ENCODE measurements at regions not wholly inside any gene's neighbourhood (a gene's known extent, or its start where the extent isn't known, plus 50 kb on each side); places are given as distances from the start of the nearest gene placed in this dataset.

DNA sequence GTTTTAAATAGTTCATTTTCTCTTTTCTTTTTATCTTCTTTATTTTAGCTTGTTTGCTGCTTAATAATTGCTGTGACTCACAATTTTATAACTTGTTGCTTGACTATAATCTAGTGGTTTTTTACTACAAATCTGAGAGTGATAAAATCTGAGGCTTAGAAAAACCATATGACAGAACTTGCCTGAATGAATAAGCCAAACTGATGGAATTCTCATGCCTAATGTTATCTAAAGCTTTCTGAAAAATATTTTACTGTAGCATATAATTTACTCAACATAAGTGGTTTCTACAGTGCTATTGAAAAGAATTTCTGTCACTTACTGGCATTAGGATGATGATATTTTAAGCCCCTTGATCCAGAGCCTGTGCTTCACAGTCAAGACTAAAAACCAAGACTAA is 175.1 kb downstream of the VGLL3 start:
- H3K27ac ChIP-seq = no peak overlapping the region
- TF ChIP-seq, protein P1, sequence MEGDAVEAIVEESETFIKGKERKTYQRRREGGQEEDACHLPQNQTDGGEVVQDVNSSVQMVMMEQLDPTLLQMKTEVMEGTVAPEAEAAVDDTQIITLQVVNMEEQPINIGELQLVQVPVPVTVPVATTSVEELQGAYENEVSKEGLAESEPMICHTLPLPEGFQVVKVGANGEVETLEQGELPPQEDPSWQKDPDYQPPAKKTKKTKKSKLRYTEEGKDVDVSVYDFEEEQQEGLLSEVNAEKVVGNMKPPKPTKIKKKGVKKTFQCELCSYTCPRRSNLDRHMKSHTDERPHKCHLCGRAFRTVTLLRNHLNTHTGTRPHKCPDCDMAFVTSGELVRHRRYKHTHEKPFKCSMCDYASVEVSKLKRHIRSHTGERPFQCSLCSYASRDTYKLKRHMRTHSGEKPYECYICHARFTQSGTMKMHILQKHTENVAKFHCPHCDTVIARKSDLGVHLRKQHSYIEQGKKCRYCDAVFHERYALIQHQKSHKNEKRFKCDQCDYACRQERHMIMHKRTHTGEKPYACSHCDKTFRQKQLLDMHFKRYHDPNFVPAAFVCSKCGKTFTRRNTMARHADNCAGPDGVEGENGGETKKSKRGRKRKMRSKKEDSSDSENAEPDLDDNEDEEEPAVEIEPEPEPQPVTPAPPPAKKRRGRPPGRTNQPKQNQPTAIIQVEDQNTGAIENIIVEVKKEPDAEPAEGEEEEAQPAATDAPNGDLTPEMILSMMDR (conservative IDR thresholded peaks at IDR 0.05) = no peak
- no peak for TF ChIP-seq ZFX (IDR thresholded peaks at IDR 0.05)

DNA sequence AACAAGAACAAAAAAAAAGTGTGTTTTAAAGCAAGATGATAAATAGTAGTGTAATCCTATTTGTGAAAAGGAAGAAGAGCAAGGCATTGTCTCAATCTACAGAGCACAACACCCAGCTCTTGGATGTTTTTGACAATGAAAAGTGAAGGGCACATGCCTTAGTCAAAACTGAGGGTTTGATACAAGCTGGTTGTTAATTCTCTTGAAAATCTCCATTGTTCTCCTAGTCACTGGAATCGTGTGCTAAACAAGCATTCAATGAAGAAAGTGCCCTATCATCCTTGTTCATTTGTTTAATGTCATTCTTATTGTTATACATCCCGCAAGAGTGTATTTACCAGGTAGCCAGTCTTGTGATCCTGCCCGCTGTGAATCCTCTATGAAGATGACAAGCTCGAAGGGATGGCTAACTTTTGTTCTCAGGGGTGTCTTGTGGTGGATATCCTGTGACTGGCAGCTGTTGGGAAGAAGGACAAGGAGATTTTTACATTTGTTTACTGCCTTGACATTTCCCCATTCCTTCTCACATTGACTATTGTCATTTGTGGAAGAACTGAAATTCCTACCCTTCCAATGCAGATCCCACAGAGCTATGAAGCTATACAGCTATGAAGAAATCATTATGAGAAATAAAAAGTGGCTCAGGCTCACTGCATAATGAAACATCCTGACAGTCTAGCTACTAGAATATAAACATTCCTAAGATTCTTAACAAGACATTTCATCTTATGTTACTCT is 175.9 kb downstream of the VGLL3 start:
- H3K27ac ChIP-seq = no peak overlapping the region
- TF ChIP-seq, protein P1 (conservative IDR thresholded peaks at IDR 0.05) = no peak

DNA sequence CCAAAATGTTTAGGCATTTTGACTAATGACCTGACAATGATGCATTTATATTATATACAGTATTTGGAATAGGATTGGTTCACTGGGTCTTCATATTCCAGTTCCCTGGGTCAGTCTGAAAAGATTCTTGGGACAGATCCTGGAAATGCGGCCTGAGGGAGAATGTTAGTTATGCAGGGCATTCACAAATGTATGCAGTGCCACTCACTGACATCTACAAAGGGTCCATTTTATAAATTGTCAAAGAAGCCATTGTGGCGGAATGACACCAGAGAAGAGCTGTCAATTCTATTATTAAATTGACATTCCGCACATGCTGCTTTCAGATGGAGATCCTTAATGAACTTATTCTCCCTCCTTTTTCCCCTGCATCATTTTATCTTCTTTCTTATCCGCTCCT is 176.6 kb downstream of the VGLL3 start:
- TF ChIP-seq ZFX (IDR thresholded peaks at IDR 0.05) = no peak
- TF ChIP-seq, protein P1 (conservative IDR thresholded peaks at IDR 0.05) = no peak
- H3K27ac ChIP-seq = no peak overlapping the region

DNA sequence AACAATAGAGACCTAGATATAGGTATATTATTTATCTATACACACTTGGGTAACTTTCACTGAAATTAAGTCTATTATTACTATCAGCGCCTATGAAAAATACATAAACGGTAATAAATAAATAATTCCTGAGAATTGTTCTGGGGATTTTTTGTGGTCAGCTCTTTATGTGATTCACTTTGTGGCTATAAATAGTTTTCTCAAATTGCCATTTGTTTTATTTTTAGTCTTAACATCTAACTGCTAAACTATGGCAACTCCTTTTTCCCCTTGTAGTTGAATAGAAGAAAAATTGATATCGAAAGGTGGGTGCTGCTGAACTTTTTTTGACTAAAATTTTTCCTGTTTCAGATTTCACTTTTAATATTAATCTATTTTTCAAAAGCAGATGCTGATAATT is 189.0 kb downstream of the VGLL3 start:
- TF ChIP-seq, protein P1 (conservative IDR thresholded peaks at IDR 0.05) = no peak
- TF ChIP-seq ZFX (IDR thresholded peaks at IDR 0.05) = no peak
- H3K27ac ChIP-seq = no peak overlapping the region

DNA sequence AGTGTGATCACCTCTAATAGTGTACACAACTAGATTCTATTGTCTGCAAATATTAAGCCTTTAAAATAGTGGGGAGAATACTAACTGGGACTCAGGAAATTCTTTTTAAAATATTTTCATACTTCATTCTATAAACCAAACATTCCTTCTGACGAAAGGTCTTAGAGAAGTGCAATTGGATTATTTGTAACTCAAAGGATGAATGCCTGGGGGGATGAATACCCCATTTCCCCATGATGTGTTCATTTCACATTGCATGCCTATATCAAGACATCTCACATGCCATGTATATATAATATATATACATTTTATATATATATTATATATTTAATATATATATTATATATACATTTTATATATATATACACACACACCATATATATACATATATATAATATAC is 189.9 kb downstream of the VGLL3 start:
- TF ChIP-seq ZFX (IDR thresholded peaks at IDR 0.05) = no peak
- TF ChIP-seq, protein P1 (conservative IDR thresholded peaks at IDR 0.05) = no peak
- H3K27ac ChIP-seq = no peak overlapping the region

DNA sequence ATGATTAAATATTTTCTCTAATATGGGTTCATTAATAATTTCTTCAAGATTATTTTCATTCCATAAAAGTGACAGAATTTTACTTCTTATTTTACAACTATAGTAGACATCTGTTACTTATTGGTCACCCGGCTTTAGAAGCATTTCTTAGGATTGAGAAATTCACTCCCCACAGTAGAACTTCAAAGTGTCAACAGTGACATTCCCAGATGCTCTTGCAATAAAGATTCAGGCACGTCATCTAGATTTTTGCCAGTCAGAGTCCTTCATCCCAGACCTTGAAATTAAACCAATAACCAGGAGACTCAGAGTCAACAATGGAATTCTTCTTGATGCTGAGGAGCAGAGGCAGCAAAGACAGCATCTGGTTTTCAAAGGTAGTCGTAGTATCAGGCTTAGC is 190.8 kb downstream of the VGLL3 start:
- no peak for TF ChIP-seq ZFX (IDR thresholded peaks at IDR 0.05)
- TF ChIP-seq, protein P1 (conservative IDR thresholded peaks at IDR 0.05) = no peak
- H3K27ac ChIP-seq = no peak overlapping the region

DNA sequence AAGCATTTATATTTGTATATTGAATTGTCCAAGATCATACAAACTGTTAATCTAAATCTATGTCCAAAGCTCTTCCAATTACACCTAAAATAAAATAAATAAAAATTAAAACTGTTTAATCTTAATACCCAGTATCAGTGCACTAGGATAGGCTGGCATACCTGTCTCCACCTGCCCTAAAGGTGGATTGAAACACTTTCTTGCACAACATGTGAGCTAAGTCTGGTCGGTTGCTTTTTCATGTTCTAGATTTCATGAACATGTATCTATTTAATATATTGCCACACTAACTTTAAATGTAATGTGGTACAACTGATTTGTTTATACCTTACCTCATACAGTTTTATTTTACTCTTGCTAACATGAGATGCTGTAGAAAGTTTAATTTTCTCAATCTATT is 193.0 kb downstream of the VGLL3 start:
- no peak overlapping the region for H3K27ac ChIP-seq
- TF ChIP-seq ZFX (IDR thresholded peaks at IDR 0.05) = no peak
- TF ChIP-seq, protein P1 (conservative IDR thresholded peaks at IDR 0.05) = no peak
